ENCODE measurements at regions not wholly inside any gene's neighbourhood (a gene's known extent, or its start where the extent isn't known, plus 50 kb on each side); places are given as distances from the start of the nearest gene placed in this dataset.

DNA sequence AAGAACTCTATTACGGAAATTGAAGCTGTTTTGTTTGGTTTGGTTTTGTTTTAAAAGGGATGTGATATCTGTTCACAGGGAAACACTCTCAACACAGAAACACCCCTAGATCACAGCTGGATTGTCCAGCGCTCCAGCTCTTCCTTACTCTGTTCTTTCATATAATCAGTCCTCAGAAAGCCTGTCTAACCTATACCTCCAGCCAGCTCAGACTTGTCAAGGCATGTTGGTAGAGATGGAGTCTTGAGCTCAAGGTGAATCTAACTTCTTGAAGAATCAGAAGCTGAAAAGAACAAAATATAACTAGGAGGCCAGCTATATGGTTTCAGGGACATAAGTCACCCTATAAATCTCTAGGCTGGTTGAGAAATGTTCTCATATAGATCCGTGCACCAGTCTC, 110.2 kb upstream of the EPHA3 start:
- DNase-seq (ENCODE audit: low read depth, low spot score), result no peak
- ChIA-PET CTCF (no interaction called here), POLR2A (no interaction called here)
- no peak overlapping the region for H3K4me3 ChIP-seq (ENCODE audit: low read depth, low read length)
- TF ChIP-seq, protein P1, sequence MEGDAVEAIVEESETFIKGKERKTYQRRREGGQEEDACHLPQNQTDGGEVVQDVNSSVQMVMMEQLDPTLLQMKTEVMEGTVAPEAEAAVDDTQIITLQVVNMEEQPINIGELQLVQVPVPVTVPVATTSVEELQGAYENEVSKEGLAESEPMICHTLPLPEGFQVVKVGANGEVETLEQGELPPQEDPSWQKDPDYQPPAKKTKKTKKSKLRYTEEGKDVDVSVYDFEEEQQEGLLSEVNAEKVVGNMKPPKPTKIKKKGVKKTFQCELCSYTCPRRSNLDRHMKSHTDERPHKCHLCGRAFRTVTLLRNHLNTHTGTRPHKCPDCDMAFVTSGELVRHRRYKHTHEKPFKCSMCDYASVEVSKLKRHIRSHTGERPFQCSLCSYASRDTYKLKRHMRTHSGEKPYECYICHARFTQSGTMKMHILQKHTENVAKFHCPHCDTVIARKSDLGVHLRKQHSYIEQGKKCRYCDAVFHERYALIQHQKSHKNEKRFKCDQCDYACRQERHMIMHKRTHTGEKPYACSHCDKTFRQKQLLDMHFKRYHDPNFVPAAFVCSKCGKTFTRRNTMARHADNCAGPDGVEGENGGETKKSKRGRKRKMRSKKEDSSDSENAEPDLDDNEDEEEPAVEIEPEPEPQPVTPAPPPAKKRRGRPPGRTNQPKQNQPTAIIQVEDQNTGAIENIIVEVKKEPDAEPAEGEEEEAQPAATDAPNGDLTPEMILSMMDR (IDR thresholded peaks at IDR 0.05; ENCODE audit: insufficient read depth, low read length, missing control alignments), result no peak

DNA sequence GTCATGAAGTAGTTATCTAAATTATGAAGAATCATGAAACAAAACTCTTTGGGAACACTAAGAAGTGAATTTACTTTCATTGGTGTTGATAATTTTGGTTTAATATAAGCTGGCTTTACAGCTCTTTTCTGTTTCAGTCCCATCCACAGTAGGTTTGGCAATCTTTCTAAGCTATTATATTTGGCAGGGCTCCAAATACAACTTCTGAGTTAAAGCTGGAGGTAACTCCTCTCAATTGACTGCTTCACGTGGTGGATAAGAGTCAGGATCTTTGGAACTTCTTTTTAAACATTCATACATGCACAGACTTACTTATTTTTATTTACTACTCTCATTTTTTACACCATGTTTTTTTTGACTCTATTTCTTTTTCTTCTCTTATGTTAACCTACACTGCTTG, 106.5 kb upstream of the EPHA3 start:
- CTCF ChIA-PET, result interaction anchor here (1.4 kb wide), 1 partner anchor 12 kb away, joined by 4 read pairs; no protein-coding TSS in a partner anchor
- POLR2A ChIA-PET, result no interaction called here

DNA sequence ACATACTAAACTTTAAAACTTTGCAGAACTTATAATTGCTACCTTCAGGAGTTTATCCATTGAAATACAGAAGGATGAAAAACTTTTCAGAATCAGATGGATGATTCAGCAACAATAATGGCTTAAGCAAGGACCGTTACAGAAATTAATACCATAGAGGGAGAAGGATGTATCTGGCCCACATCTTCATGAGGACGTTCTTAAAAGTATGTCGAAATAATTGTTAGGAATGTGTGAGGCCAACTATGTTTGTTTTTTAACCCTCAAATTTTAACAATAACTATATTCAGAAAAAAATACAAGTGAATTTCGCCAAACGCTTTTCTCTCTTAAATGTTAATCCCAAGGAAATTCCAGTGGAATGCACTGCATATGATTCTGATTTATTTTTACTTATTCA, 105.2 kb upstream of the EPHA3 start:
- no peak overlapping the region for H3K4me3 ChIP-seq (ENCODE audit: low read depth, low read length)
- ChIA-PET CTCF (no interaction called here), POLR2A (no interaction called here)
- DNase-seq (ENCODE audit: low read depth, low spot score), result no peak
- TF ChIP-seq, protein P1 (IDR thresholded peaks at IDR 0.05; ENCODE audit: insufficient read depth, low read length, missing control alignments), result no peak

More for the DNA sequence above, 106.5 kb upstream of the EPHA3 start:
- no peak overlapping the region for H3K4me3 ChIP-seq (ENCODE audit: low read depth, low read length)
- TF ChIP-seq, protein P1 (IDR thresholded peaks at IDR 0.05; ENCODE audit: insufficient read depth, low read length, missing control alignments), result no peak
- no peak for DNase-seq (ENCODE audit: low read depth, low spot score)

DNA sequence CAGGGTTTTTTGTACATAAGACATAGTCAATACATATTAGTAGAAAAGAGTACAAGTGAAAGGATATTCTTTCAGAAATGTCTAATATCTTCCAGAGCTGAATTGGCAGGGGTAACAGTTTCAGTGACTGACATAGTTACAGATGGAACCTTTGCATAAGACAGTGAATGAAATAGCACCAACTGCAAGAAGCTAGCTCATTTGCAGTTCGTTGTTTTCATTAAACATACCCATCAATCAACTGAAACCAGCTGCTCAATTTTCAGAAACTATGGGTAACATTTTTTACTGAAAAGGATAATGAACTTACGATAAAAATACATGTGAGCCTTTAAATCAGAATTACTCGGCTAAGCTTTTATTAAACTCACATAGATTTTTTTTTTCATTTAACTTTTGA, 93.9 kb upstream of the EPHA3 start:
- no peak overlapping the region for H3K4me3 ChIP-seq (ENCODE audit: low read depth, low read length)
- TF ChIP-seq, protein P1 (IDR thresholded peaks at IDR 0.05; ENCODE audit: insufficient read depth, low read length, missing control alignments), result no peak
- POLR2A ChIA-PET, result no interaction called here
- DNase-seq (ENCODE audit: low read depth, low spot score), result no peak
- CTCF ChIA-PET, result interaction anchor here (1.2 kb wide), 1 partner anchor 12 kb away, joined by 4 read pairs; no protein-coding TSS in a partner anchor

DNA sequence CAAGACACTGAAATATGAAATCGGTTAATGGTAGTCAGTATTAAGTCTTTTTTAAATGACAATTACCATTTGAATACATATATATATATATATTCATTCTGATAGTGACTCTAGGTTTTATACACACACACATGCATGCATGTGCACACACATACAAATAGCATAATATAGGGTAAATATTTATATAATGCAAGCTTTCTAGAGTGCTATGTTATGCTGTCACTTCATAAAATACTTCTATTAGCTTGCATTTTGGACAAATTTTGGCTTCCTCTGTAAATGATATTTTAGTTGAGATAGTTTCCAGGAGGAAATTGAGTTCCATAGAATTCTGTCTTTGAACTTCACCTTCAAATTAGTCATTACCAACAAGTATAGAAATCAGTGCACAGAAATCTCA, 89.9 kb upstream of the EPHA3 start:
- ChIA-PET POLR2A (no interaction called here), CTCF (interaction anchor here (1.2 kb wide), 1 partner anchor 24 kb away, joined by 3 read pairs; no protein-coding TSS in a partner anchor)
- TF ChIP-seq, protein P1 (IDR thresholded peaks at IDR 0.05; ENCODE audit: insufficient read depth, low read length, missing control alignments), result no peak
- H3K4me3 ChIP-seq (ENCODE audit: low read depth, low read length), result no peak overlapping the region
- DNase-seq (ENCODE audit: low read depth, low spot score), result no peak

DNA sequence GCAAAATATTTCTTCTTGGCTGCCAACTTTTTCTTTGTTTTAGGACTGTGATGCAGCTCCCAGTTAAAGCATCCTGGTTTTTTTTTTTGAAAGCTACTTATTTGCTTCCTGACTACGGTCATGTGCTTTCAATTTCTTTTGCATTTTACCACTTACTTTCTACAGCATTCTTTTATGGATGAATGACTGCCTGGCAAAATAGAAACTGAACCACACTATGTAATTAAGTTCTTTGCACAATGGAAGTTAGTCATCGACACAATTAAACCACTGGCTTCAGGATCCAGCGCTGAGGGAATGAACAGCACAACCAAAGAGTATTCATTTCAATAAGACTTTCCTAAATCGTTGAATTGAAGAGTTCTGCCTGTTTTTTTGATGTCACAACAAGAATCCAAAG, 82.2 kb upstream of the EPHA3 start:
- ChIA-PET CTCF (no interaction called here), POLR2A (no interaction called here)
- peak; percentile 38 for DNase-seq (ENCODE audit: low read depth, low spot score)
- TF ChIP-seq, protein P1 (IDR thresholded peaks at IDR 0.05; ENCODE audit: insufficient read depth, low read length, missing control alignments), result no peak
- H3K4me3 ChIP-seq (ENCODE audit: low read depth, low read length), result no peak overlapping the region
